Activated CD8-positive, alpha-beta memory T cell treated with anti-CD3 and anti-CD28 coated beads, Interleukin-2, amount 10 ng/mL, durations not matched to agents 7 days and 5 days (primary cell): ENCODE measurements at regions not wholly inside any gene's neighbourhood (a gene's known extent, or its start where the extent isn't known, plus 50 kb on each side); places are given as distances from the start of the nearest gene placed in this dataset.

Experiments
- ATAC-seq: fragments of 150-1000 bp; cut with Tn5 transposase; one replicate; pipeline ENCODE4 v1.10.0; 2021; ENCODE audit warnings: moderate library complexity
- CTCF ChIA-PET: fragments of 350-600 bp; sonication (Branson Sonifier 250); formaldehyde crosslinking; loops from one replicate; lab custom pipeline; 2021; ENCODE audit warnings: antibody characterized with exemption; lab: Charles Lee
- DNase-seq: peaks from one replicate; pipeline ENCODE4 v3.0.0-alpha.2; 2020
- H3K27ac Mint-ChIP-seq: one replicate; pipeline ENCODE4 v1.8.0; 2021; ENCODE audit warnings: mild to moderate bottlenecking, mixed read lengths
- H3K27me3 Mint-ChIP-seq: one replicate; pipeline ENCODE4 v1.8.0; 2021; ENCODE audit warnings: mixed read lengths
- H3K36me3 Mint-ChIP-seq: one replicate; pipeline ENCODE4 v1.8.0; 2021; ENCODE audit warnings: mild to moderate bottlenecking, mixed read lengths
- H3K4me1 Mint-ChIP-seq: one replicate; pipeline ENCODE4 v1.8.0; 2021; ENCODE audit warnings: mixed read lengths
- H3K4me3 Mint-ChIP-seq: one replicate; pipeline ENCODE4 v1.8.0; 2021; ENCODE audit warnings: mild to moderate bottlenecking, moderate library complexity, mixed read lengths
- H3K9me3 Mint-ChIP-seq: one replicate; pipeline ENCODE4 v1.8.0; 2022; ENCODE audit warnings: low read depth, mixed read lengths

GRCh38 chr22:48691431-48691851 is 1136.2 kb downstream of the BRD1 start:
- H3K27ac Mint-ChIP-seq, result no peak overlapping the region
- ATAC-seq (no peak), DNase-seq (no peak)
- no peaks in the 10 kb centered on the region for H3K4me1 Mint-ChIP-seq
- peaks cover 7% of the 10 kb centered on the region for H3K9me3 Mint-ChIP-seq
- no peaks in the 10 kb centered on the region for H3K27me3 Mint-ChIP-seq
- H3K36me3 Mint-ChIP-seq, result no peaks in the 10 kb centered on the region
- CTCF ChIA-PET, result no interaction called here
- H3K4me3 Mint-ChIP-seq, result no peak overlapping the region

GRCh38 chr22:48690583-48691317 is 1136.9 kb downstream of the BRD1 start:
- H3K36me3 Mint-ChIP-seq, result no peaks in the 10 kb centered on the region
- no peaks in the 10 kb centered on the region for H3K27me3 Mint-ChIP-seq
- H3K4me1 Mint-ChIP-seq, result no peaks in the 10 kb centered on the region
- no peak for ATAC-seq
- peaks cover 7% of the 10 kb centered on the region for H3K9me3 Mint-ChIP-seq
- DNase-seq, result no peak
- no peak overlapping the region for H3K27ac Mint-ChIP-seq
- CTCF ChIA-PET, result no interaction called here
- no peak overlapping the region for H3K4me3 Mint-ChIP-seq

GRCh38 chr22:48689206-48689605 is 1138.5 kb downstream of the BRD1 start:
- H3K27ac Mint-ChIP-seq, result no peak overlapping the region
- H3K36me3 Mint-ChIP-seq, result no peaks in the 10 kb centered on the region
- peaks cover 7% of the 10 kb centered on the region for H3K9me3 Mint-ChIP-seq
- CTCF ChIA-PET, result no interaction called here
- H3K27me3 Mint-ChIP-seq, result no peaks in the 10 kb centered on the region
- no peak for DNase-seq
- no peak overlapping the region for H3K4me3 Mint-ChIP-seq
- H3K4me1 Mint-ChIP-seq, result no peaks in the 10 kb centered on the region
- ATAC-seq, result no peak

- Mint-ChIP-seq H3K9me3 (peaks cover 7% of the 10 kb centered on the region), H3K4me3 (no peak overlapping the region), H3K36me3 (no peaks in the 10 kb centered on the region), H3K4me1 (no peaks in the 10 kb centered on the region), H3K27ac (no peak overlapping the region), H3K27me3 (no peaks in the 10 kb centered on the region)
- DNase-seq, result no peak
- CTCF ChIA-PET, result no interaction called here
- no peak for ATAC-seq
Observed at GRCh38 chr22:48688366-48688765, 1139.3 kb downstream of the BRD1 start.

GRCh38 chr22:48687606-48688005 is 1140.1 kb downstream of the BRD1 start:
- no peaks in the 10 kb centered on the region for H3K36me3 Mint-ChIP-seq
- H3K4me1 Mint-ChIP-seq, result no peaks in the 10 kb centered on the region
- H3K27me3 Mint-ChIP-seq, result no peaks in the 10 kb centered on the region
- H3K27ac Mint-ChIP-seq, result no peak overlapping the region
- H3K4me3 Mint-ChIP-seq, result no peak overlapping the region
- DNase-seq (no peak), ATAC-seq (no peak)
- H3K9me3 Mint-ChIP-seq, result peaks cover 7% of the 10 kb centered on the region
- CTCF ChIA-PET, result no interaction called here

- Mint-ChIP-seq H3K9me3 (peaks cover 7% of the 10 kb centered on the region), H3K27me3 (no peaks in the 10 kb centered on the region), H3K27ac (no peak overlapping the region), H3K4me1 (no peaks in the 10 kb centered on the region), H3K4me3 (no peak overlapping the region), H3K36me3 (no peaks in the 10 kb centered on the region)
- CTCF ChIA-PET, result no interaction called here
- DNase-seq (no peak), ATAC-seq (no peak)
Observed at GRCh38 chr22:48686694-48687302, 1140.9 kb downstream of the BRD1 start.

GRCh38 chr22:48685767-48686166 is 1141.9 kb downstream of the BRD1 start:
- ATAC-seq (no peak), DNase-seq (no peak)
- no peaks in the 10 kb centered on the region for H3K27me3 Mint-ChIP-seq
- H3K4me3 Mint-ChIP-seq, result no peak overlapping the region
- CTCF ChIA-PET, result no interaction called here
- H3K4me1 Mint-ChIP-seq, result no peaks in the 10 kb centered on the region
- no peak overlapping the region for H3K27ac Mint-ChIP-seq
- H3K9me3 Mint-ChIP-seq, result peaks cover 7% of the 10 kb centered on the region
- no peaks in the 10 kb centered on the region for H3K36me3 Mint-ChIP-seq

- Mint-ChIP-seq H3K27ac (no peak overlapping the region), H3K9me3 (peaks cover 7% of the 10 kb centered on the region), H3K4me3 (no peak overlapping the region), H3K4me1 (no peaks in the 10 kb centered on the region), H3K27me3 (no peaks in the 10 kb centered on the region), H3K36me3 (no peaks in the 10 kb centered on the region)
- CTCF ChIA-PET, result no interaction called here
- DNase-seq (no peak), ATAC-seq (no peak)
Observed at GRCh38 chr22:48683640-48684039, 1144.0 kb downstream of the BRD1 start.

GRCh38 chr22:48682504-48682903 is 1145.2 kb downstream of the BRD1 start:
- no peak for DNase-seq
- no peaks in the 10 kb centered on the region for H3K4me1 Mint-ChIP-seq
- H3K4me3 Mint-ChIP-seq, result no peak overlapping the region
- CTCF ChIA-PET, result no interaction called here
- peaks cover 7% of the 10 kb centered on the region for H3K9me3 Mint-ChIP-seq
- H3K27me3 Mint-ChIP-seq, result no peaks in the 10 kb centered on the region
- no peak overlapping the region for H3K27ac Mint-ChIP-seq
- H3K36me3 Mint-ChIP-seq, result no peaks in the 10 kb centered on the region
- no peak for ATAC-seq

- DNase-seq (no peak), ATAC-seq (no peak)
- no peaks in the 10 kb centered on the region for H3K4me1 Mint-ChIP-seq
- no peak overlapping the region for H3K27ac Mint-ChIP-seq
- H3K9me3 Mint-ChIP-seq, result no peaks in the 10 kb centered on the region
- no peak overlapping the region for H3K4me3 Mint-ChIP-seq
- CTCF ChIA-PET, result no interaction called here
- H3K27me3 Mint-ChIP-seq, result no peaks in the 10 kb centered on the region
- no peaks in the 10 kb centered on the region for H3K36me3 Mint-ChIP-seq
Observed at GRCh38 chr22:48680601-48681000, 1147.1 kb downstream of the BRD1 start.

GRCh38 chr22:48679656-48680555 is 1147.8 kb downstream of the BRD1 start:
- Mint-ChIP-seq H3K27ac (no peak overlapping the region), H3K9me3 (no peaks in the 10 kb centered on the region), H3K36me3 (no peaks in the 10 kb centered on the region), H3K4me1 (no peaks in the 10 kb centered on the region), H3K27me3 (no peaks in the 10 kb centered on the region), H3K4me3 (no peak overlapping the region)
- ATAC-seq (no peak), DNase-seq (no peak)
- CTCF ChIA-PET, result no interaction called here

- H3K27ac Mint-ChIP-seq, result no peak overlapping the region
- CTCF ChIA-PET, result no interaction called here
- no peaks in the 10 kb centered on the region for H3K36me3 Mint-ChIP-seq
Observed at GRCh38 chr22:48678171-48679135, 1149.2 kb downstream of the BRD1 start.

GRCh38 chr22:48677621-48678020 is 1150.1 kb downstream of the BRD1 start:
- DNase-seq (no peak), ATAC-seq (no peak)
- Mint-ChIP-seq H3K9me3 (peaks cover 4% of the 10 kb centered on the region), H3K27me3 (no peaks in the 10 kb centered on the region), H3K4me1 (no peaks in the 10 kb centered on the region), H3K36me3 (no peaks in the 10 kb centered on the region), H3K4me3 (no peak overlapping the region), H3K27ac (no peak overlapping the region)
- CTCF ChIA-PET, result no interaction called here

More at GRCh38 chr22:48678171-48679135, 1149.2 kb downstream of the BRD1 start:
- no peaks in the 10 kb centered on the region for H3K27me3 Mint-ChIP-seq
- ATAC-seq, result no peak
- peaks cover 3% of the 10 kb centered on the region for H3K9me3 Mint-ChIP-seq
- no peak overlapping the region for H3K4me3 Mint-ChIP-seq
- DNase-seq, result no peak
- no peaks in the 10 kb centered on the region for H3K4me1 Mint-ChIP-seq
